NCI-H1694 (cell line): ENCODE measurements at regions not wholly inside any gene's neighbourhood (a gene's known extent, or its start where the extent isn't known, plus 50 kb on each side); places are given as distances from the start of the nearest gene placed in this dataset.

Experiments
- DNase-seq: peaks from one replicate; lab custom pipeline; 2025; lab: John Stamatoyannopoulos, UW

GRCh38 chr5:109531262-109531661, 121.5 kb upstream of the PJA2 start:
- no peak for DNase-seq

- DNase-seq = no peak
Observed at GRCh38 chr5:109529987-109530386, 120.2 kb upstream of the PJA2 start.

- no peak for DNase-seq
Observed at GRCh38 chr5:109529520-109529919, 119.7 kb upstream of the PJA2 start.

GRCh38 chr5:109524555-109524954, 114.8 kb upstream of the PJA2 start:
- DNase-seq = no peak

GRCh38 chr5:109524026-109524425, 114.3 kb upstream of the PJA2 start:
- no peak for DNase-seq

- no peak for DNase-seq
Observed at GRCh38 chr5:109522404-109522803, 112.6 kb upstream of the PJA2 start.

GRCh38 chr5:109519416-109519815, 109.6 kb upstream of the PJA2 start:
- DNase-seq = no peak

- no peak for DNase-seq
Observed at GRCh38 chr5:109516390-109516789, 106.6 kb upstream of the PJA2 start.

- no peak for DNase-seq
Observed at GRCh38 chr5:109511980-109512734, 102.4 kb upstream of the PJA2 start.

- DNase-seq = no peak
Observed at GRCh38 chr5:109506556-109506955, 96.8 kb upstream of the PJA2 start.

GRCh38 chr5:109496112-109496511, 86.3 kb upstream of the PJA2 start:
- DNase-seq = no peak

GRCh38 chr5:109487753-109488420, 78.1 kb upstream of the PJA2 start:
- no peak for DNase-seq

- DNase-seq = no peak
Observed at GRCh38 chr5:109486200-109486804, 76.5 kb upstream of the PJA2 start.

GRCh38 chr5:109485030-109485429, 75.3 kb upstream of the PJA2 start:
- peak; percentile 34 for DNase-seq

- DNase-seq = no peak
Observed at GRCh38 chr5:109484597-109484996, 74.8 kb upstream of the PJA2 start.

- no peak for DNase-seq
Observed at GRCh38 chr5:109483395-109483971, 73.7 kb upstream of the PJA2 start.

GRCh38 chr5:109482748-109483147, 73.0 kb upstream of the PJA2 start:
- DNase-seq = no peak

GRCh38 chr5:109479260-109479860, 69.6 kb upstream of the PJA2 start:
- peak; percentile 4 for DNase-seq

- DNase-seq = no peak
Observed at GRCh38 chr5:109478830-109479229, 69.1 kb upstream of the PJA2 start.

GRCh38 chr5:109476292-109476691, 66.5 kb upstream of the PJA2 start:
- DNase-seq = no peak

GRCh38 chr5:109469896-109470662, 60.3 kb upstream of the PJA2 start:
- no peak for DNase-seq
